VCaP (cell line): ENCODE measurements at regions not wholly inside any gene's neighbourhood (a gene's known extent, or its start where the extent isn't known, plus 50 kb on each side); places are given as distances from the start of the nearest gene placed in this dataset.

Experiments
- H3K27ac ChIP-seq: fragments of 450-650 bp; 2 replicates; pipeline ENCODE4 v1.5.1; 2017
- TF ChIP-seq, protein P1 (sequence below): fragments of 450-650 bp; conservative IDR thresholded peaks from 2 replicates; pipeline ENCODE4 v1.5.1; 2017; ENCODE audit warnings: mild to moderate bottlenecking, moderate library complexity

DNA sequence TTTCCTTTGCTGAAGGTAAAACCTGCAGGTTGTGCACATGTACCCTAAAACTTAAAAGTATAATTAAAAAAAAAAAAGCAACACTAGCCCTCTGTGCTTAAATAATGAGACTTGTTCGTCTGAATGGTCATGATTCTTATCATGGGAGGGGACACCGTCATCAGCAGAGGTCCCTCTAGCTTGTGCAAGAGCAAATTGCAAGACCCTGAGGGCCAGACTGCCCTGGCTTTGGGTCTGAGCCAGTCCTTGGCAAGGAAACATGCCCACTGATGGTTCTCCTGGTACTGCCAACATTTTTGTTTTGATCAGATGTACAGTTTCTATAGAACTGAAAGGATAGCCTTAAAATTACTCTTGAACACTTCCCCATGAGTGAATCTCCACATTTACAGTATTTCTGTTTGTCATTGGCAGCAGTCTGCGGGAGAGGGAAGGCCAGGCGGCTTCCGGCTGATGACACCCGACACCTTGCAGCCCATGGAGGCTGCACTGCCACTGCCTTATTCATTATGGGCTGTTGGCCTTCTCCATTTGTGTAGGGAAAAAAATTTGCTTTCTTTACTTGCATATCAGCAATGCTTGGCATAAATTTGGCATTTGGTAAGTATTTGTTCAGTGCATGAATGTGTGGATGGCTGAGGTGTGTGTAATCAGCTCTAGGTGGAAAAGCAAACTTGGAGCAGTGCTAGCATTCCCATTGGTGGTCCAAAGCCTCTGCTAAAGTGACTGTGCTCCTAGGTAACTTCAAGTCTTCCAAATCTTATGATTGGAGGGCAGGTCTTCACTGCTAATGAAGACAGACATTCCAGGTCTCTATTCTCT lies 161.6 kb upstream of the ALKAL2 start:
- TF ChIP-seq, protein P1, sequence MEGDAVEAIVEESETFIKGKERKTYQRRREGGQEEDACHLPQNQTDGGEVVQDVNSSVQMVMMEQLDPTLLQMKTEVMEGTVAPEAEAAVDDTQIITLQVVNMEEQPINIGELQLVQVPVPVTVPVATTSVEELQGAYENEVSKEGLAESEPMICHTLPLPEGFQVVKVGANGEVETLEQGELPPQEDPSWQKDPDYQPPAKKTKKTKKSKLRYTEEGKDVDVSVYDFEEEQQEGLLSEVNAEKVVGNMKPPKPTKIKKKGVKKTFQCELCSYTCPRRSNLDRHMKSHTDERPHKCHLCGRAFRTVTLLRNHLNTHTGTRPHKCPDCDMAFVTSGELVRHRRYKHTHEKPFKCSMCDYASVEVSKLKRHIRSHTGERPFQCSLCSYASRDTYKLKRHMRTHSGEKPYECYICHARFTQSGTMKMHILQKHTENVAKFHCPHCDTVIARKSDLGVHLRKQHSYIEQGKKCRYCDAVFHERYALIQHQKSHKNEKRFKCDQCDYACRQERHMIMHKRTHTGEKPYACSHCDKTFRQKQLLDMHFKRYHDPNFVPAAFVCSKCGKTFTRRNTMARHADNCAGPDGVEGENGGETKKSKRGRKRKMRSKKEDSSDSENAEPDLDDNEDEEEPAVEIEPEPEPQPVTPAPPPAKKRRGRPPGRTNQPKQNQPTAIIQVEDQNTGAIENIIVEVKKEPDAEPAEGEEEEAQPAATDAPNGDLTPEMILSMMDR: no peak
- H3K27ac ChIP-seq: no peak overlapping the region

DNA sequence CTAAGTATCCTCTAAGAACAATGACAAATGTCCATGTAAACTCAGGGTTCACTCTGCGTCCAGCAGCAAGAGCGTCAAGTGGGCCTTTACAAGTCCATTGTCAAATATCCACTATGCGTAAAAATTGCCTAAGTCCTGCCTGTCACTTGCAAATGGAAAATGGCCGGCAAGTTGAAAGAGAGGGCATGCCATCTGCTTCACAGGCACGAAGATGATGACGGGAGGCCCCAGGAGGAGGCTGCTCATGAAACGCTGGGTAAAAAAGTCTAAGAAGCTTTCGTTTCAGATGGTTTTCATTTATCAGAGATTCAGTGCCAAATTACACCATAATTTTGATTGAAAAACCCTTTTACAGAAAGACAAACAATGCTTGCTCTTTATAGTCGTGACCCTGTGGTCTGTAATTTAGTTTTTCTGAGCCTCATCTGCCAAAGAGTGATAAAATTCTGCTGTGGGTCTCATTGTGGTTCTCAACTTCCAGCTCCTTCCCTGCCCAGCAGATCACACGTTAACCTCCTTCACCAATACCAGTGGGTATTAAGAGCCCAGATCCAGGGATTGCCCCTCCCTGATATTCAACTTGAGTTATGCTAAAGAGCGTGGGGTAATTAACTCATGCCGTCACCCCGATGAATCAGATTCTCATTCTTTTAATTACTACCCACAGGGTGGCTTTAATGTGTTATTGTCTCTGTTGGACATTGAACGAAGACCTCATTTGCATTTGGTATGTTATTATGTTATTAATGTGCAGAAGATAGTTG lies 160.2 kb upstream of the ALKAL2 start:
- TF ChIP-seq, protein P1: no peak

DNA sequence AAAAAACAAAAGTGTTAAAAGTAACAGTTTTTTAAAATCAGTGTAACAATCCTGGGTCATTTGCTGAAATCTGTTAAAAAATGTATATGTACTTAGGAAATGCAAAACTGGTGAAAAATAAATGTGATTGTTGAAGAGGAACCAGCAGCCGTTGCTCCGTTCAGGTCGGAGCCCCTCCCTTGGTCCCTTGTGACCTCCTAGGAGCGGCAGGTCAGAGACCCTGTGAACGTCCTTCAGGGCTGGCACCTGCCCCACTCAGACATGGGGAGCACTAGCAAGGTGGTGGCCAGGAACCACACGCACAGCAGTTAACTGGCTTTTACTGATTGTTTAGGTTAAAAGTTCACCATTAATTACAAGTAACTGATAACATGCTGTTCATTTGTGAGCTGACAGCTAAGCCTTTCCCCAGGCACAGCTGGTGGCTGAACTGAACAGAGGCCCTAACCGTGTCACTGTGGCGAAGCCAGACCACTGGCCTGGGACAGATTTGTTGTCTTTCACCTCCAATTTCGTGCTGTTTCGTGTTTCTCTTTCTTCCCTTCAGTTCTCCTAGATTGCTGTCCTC lies 159.2 kb upstream of the ALKAL2 start:
- TF ChIP-seq, protein P1: no peak
- H3K27ac ChIP-seq: no peak overlapping the region

More for the DNA sequence above, 160.2 kb upstream of the ALKAL2 start:
- H3K27ac ChIP-seq: no peak overlapping the region

DNA sequence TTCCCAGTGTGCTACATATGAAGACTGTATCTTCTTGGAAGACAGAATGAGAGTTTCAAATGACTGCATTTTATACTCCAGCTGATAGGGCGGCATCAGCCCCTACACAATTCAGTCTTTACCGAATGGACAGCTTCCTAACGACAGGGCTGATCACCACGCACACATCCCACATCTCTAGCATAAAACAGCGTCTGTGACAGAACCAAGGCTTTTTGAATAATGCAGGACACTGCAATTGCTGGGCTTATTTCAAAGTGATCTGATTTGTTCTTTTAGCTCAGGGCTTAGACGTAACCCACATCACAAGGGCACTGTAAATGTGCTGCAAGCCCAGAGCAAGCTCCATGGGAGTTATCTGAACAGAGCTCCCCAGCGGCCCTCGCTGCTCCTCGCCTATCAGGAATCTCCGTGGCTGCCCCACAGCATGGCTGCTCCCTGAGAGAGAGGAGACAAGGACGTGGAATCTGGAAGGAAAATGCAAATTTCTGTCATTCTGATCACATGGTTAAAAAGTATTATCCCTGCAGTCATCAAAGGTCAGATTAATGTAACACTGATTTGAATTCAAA lies 158.5 kb upstream of the ALKAL2 start:
- no peak overlapping the region for H3K27ac ChIP-seq
- TF ChIP-seq, protein P1: no peak

DNA sequence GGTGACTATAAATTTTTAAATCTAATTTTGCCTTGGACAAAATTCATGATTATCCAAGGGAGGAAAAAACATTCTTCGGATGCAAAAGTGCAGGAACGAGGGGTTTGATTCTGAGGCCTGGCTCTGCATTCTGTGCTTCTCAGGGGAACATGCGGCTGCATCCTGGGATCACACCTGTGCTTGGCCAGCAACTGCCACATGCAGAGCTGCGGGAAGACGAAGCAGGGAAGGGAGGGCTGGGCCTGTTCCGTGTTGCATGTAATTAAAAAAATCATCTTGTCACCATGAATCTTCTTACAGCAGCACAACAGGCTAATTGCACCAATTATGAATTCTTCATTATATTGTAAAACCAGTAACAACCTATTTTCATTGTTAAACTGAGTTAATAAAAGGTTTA lies 158.0 kb upstream of the ALKAL2 start:
- no peak overlapping the region for H3K27ac ChIP-seq
- TF ChIP-seq, protein P1: no peak

DNA sequence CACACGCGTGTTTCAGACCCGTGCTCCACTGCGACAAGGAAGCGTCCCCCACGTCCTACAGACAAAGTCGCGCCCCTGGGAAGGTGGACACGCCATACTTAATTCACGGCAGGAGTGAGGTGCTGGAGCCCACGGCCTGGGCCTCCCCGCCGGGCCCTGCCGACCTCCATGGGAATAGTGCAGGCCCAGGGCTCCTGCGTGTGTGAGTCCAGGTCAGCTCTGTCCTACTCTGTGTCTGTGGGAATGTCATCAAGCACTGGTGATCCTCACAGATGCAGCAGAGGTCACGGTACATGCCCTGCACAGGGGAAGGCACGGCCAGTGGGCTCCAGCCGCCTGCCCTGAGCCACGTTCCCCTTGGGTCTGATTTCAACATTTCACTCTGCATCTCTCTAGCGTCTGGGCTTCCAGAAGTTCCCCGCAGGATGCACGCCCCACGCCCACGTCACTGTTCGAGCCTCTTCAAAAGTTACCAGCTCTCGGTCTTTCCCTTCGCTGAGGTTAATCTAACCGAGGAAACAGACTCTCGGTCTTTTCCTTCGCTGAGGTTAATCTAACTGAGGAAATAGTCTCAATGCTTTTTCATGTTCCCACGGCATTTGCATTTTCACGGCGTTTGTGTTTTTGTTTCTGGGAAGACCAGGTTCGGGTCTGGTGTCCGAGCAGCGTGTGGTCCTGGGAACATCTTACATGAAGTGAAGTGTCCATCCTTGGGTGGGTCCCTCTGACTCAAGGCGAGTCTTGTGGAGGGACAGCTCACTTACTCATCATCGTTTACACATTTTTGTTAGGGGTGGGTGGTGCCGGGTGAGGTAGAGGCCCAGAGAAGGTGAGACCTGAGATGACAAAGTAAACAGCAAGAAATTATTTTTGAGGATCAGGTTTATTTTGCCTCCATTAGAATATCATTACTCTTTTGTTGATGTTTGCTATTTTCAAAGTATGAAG lies 157.3 kb upstream of the ALKAL2 start:
- TF ChIP-seq, protein P1: no peak
- no peak overlapping the region for H3K27ac ChIP-seq
